ENCODE measurements at regions not wholly inside any gene's neighbourhood (a gene's known extent, or its start where the extent isn't known, plus 50 kb on each side); places are given as distances from the start of the nearest gene placed in this dataset.

- TF ChIP-seq CTCF (conservative IDR thresholded peaks at IDR 0.05), result no peak
- no peaks in the 10 kb centered on the region for H3K4me1 ChIP-seq (ENCODE audit: control insufficient read depth, insufficient read depth, low read length)
- no peak overlapping the region for H3K27ac ChIP-seq (ENCODE audit: low read depth, low read length)
- H3K27ac Mint-ChIP-seq, result no peak overlapping the region
- no peaks in the 10 kb centered on the region for H3K27me3 ChIP-seq (ENCODE audit: control insufficient read depth, insufficient read depth, low read length, poor library complexity, severe bottlenecking)
- DNase-seq, result no peak
- H3K36me3 Mint-ChIP-seq (ENCODE audit: low read depth), result no peaks in the 10 kb centered on the region
- WGBS, 2 experiments (ENCODE audit: insufficient coverage in 1 of 2, insufficient read length in 1 of 2), result 93 to 100% methylated on average over 1 to 2 of the region's 2 CpGs
- no peaks in the 10 kb centered on the region for H3K9me3 ChIP-seq (ENCODE audit: control insufficient read depth, low read length)
- no peak overlapping the region for H3K4me3 Mint-ChIP-seq
- H3K27me3 Mint-ChIP-seq (ENCODE audit: insufficient read depth), result no peaks in the 10 kb centered on the region
- no peak overlapping the region for H3K9ac ChIP-seq (ENCODE audit: extremely low read depth, low read length, poor library complexity, severe bottlenecking)
- H3K4me3 ChIP-seq (ENCODE audit: low read length), result no peak overlapping the region
- H3K36me3 ChIP-seq (ENCODE audit: control insufficient read depth, insufficient read depth, low read length), result no peaks in the 10 kb centered on the region
- H3K9me3 Mint-ChIP-seq, result no peaks in the 10 kb centered on the region
- peaks cover 2% of the 10 kb centered on the region for H3K4me1 Mint-ChIP-seq
Measured at GRCh38 chr4:43567644-43568043, 675.1 kb downstream of the GRXCR1 start.

GRCh38 chr4:43586813-43587212, 694.3 kb downstream of the GRXCR1 start:
- H3K4me3 ChIP-seq (ENCODE audit: low read length), result no peak overlapping the region
- no peaks in the 10 kb centered on the region for H3K36me3 Mint-ChIP-seq (ENCODE audit: low read depth)
- TF ChIP-seq CTCF (conservative IDR thresholded peaks at IDR 0.05), result no peak
- H3K9ac ChIP-seq (ENCODE audit: extremely low read depth, low read length, poor library complexity, severe bottlenecking), result no peak overlapping the region
- H3K4me1 Mint-ChIP-seq, result no peaks in the 10 kb centered on the region
- no peak overlapping the region for H3K27ac Mint-ChIP-seq
- H3K4me3 Mint-ChIP-seq, result no peak overlapping the region
- H3K4me1 ChIP-seq (ENCODE audit: control insufficient read depth, insufficient read depth, low read length), result no peaks in the 10 kb centered on the region
- H3K36me3 ChIP-seq (ENCODE audit: control insufficient read depth, insufficient read depth, low read length), result no peaks in the 10 kb centered on the region
- H3K27me3 ChIP-seq (ENCODE audit: control insufficient read depth, insufficient read depth, low read length, poor library complexity, severe bottlenecking), result no peaks in the 10 kb centered on the region
- H3K9me3 ChIP-seq (ENCODE audit: control insufficient read depth, low read length), result no peaks in the 10 kb centered on the region
- H3K27me3 Mint-ChIP-seq (ENCODE audit: insufficient read depth), result no peaks in the 10 kb centered on the region
- DNase-seq, result no peak
- no peak overlapping the region for H3K27ac ChIP-seq (ENCODE audit: low read depth, low read length)
- H3K9me3 Mint-ChIP-seq, result peaks cover 3% of the 10 kb centered on the region
- 92% methylated on average over 3 to 4 of the region's 4 CpGs for WGBS, 2 experiments (ENCODE audit: insufficient coverage in 1 of 2, insufficient read length in 1 of 2)

- Histone ChIP-seq H3K36me3 (ENCODE audit: control insufficient read depth, insufficient read depth, low read length) (no peaks in the 10 kb centered on the region), H3K9me3 (ENCODE audit: control insufficient read depth, low read length) (no peaks in the 10 kb centered on the region), H3K27me3 (ENCODE audit: control insufficient read depth, insufficient read depth, low read length, poor library complexity, severe bottlenecking) (no peaks in the 10 kb centered on the region), H3K4me3 (ENCODE audit: low read length) (no peak overlapping the region), H3K27ac (ENCODE audit: low read depth, low read length) (no peak overlapping the region), H3K4me1 (ENCODE audit: control insufficient read depth, insufficient read depth, low read length) (no peaks in the 10 kb centered on the region), H3K9ac (ENCODE audit: extremely low read depth, low read length, poor library complexity, severe bottlenecking) (no peak overlapping the region)
- Mint-ChIP-seq H3K36me3 (ENCODE audit: low read depth) (no peaks in the 10 kb centered on the region), H3K4me3 (no peak overlapping the region), H3K27me3 (ENCODE audit: insufficient read depth) (no peaks in the 10 kb centered on the region), H3K4me1 (no peaks in the 10 kb centered on the region), H3K27ac (no peak overlapping the region), H3K9me3 (peaks cover 3% of the 10 kb centered on the region)
- no peak for DNase-seq
- 94 to 96% methylated on average over 8 of the region's 8 CpGs for WGBS, 2 experiments (ENCODE audit: insufficient coverage in 1 of 2, insufficient read length in 1 of 2)
- TF ChIP-seq CTCF (conservative IDR thresholded peaks at IDR 0.05), result no peak
Measured at GRCh38 chr4:43587758-43588157, 695.2 kb downstream of the GRXCR1 start.

Data from endodermal cell (in vitro differentiated cells).